ENCODE measurements at regions not wholly inside any gene's neighbourhood (a gene's known extent, or its start where the extent isn't known, plus 50 kb on each side); places are given as distances from the start of the nearest gene placed in this dataset.
"Not testable (repeated sequence)": the region's sequence is repeated elsewhere in the genome, so short reads cannot be mapped to it uniquely, and the experiment has no call there.

DNA sequence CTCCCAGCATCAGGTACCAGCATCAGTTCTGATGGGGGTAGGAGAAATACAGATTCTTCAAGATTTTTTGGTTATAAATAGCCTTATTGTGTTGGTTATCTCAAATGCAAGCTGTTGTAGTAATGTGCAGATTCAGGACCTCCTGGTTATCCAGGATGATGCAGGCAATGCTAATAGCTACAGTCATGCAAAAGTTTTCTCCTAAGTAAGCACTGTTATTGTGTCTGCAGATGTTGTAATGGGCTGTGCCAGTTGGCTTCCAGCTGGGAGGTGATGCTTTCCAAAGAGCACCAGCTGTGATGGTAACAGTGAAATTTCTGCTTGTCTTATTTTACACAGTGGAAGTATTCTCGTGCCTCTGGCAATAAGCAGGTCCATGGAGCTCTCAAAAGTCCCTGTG is 719.2 kb upstream of the CTNND2 start:
- DNase-seq: no peak
- H3K9me3 ChIP-seq (ENCODE audit: severe bottlenecking): no peaks in the 10 kb centered on the region
- H3K27ac ChIP-seq: no peak overlapping the region
- no peaks in the 10 kb centered on the region for H3K27me3 ChIP-seq (ENCODE audit: insufficient read depth, low read depth, severe bottlenecking)
- H3K36me3 ChIP-seq: no peaks in the 10 kb centered on the region
- H3K4me3 ChIP-seq (ENCODE audit: low read depth, low read length): no peak overlapping the region
- TF ChIP-seq, protein P1, sequence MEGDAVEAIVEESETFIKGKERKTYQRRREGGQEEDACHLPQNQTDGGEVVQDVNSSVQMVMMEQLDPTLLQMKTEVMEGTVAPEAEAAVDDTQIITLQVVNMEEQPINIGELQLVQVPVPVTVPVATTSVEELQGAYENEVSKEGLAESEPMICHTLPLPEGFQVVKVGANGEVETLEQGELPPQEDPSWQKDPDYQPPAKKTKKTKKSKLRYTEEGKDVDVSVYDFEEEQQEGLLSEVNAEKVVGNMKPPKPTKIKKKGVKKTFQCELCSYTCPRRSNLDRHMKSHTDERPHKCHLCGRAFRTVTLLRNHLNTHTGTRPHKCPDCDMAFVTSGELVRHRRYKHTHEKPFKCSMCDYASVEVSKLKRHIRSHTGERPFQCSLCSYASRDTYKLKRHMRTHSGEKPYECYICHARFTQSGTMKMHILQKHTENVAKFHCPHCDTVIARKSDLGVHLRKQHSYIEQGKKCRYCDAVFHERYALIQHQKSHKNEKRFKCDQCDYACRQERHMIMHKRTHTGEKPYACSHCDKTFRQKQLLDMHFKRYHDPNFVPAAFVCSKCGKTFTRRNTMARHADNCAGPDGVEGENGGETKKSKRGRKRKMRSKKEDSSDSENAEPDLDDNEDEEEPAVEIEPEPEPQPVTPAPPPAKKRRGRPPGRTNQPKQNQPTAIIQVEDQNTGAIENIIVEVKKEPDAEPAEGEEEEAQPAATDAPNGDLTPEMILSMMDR (IDR thresholded peaks at IDR 0.05; ENCODE audit: low read depth, low read length): no peak

DNA sequence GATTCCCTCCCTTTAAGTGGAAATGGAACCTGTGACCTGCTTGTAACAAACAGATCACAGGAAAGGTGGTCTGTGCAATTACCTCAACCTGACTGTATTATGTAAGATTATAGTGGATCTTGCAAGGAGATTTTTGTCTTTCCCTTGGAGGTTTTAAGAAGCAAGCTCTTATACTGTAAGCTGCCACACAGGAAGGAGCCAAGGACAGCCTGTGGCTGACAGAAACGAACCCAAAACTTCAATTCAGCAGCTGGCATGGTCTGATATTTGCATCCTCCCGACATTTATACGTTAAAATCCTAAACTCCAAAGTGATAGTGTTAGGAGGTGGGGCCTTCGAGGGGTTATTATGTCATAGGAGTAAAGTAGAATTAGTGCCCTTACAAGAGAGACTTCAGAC is 711.8 kb upstream of the CTNND2 start:
- no peaks in the 10 kb centered on the region for H3K27me3 ChIP-seq (ENCODE audit: insufficient read depth, low read depth, severe bottlenecking)
- no peaks in the 10 kb centered on the region for H3K9me3 ChIP-seq (ENCODE audit: severe bottlenecking)
- no peak overlapping the region for H3K4me3 ChIP-seq (ENCODE audit: low read depth, low read length)
- H3K36me3 ChIP-seq: no peaks in the 10 kb centered on the region
- no peak overlapping the region for H3K27ac ChIP-seq
- TF ChIP-seq, protein P1 (IDR thresholded peaks at IDR 0.05; ENCODE audit: low read depth, low read length): no peak
- DNase-seq: no peak

DNA sequence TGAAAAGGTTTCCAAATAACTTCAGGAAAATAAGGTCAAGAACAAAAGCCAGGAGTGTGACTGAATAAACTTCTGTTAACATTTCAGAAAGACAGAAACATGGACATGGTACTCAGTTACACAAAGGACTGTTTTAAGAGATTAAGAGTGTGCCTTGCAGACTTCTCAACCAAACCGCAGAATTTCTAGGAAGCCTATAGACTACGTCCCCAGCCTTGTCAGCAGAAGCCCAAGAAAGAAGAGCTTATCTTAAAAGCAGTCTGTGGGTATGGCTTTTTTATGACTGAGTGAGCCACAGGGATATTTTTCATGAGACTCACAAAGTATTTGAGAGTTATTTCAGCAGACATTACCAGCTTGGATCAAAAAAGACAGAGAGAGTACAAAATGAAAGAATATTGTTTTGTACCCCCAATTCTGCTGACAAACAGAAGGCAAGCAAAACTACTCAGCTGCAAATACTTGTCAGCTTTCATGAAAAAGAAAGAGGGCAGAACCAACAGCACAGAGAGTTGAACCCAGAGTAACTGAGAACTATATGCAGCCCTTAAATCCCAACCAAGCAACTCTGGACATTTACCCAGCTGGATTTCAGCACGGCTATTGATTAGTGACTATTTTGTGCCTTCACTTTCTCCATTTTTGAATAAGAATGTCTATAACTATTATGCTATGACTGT is 711.0 kb upstream of the CTNND2 start:
- TF ChIP-seq, protein P1 (IDR thresholded peaks at IDR 0.05; ENCODE audit: low read depth, low read length): no peak
- Histone ChIP-seq H3K9me3 (ENCODE audit: severe bottlenecking) (no peaks in the 10 kb centered on the region), H3K36me3 (no peaks in the 10 kb centered on the region), H3K4me3 (ENCODE audit: low read depth, low read length) (no peak overlapping the region), H3K27me3 (ENCODE audit: insufficient read depth, low read depth, severe bottlenecking) (no peaks in the 10 kb centered on the region), H3K27ac (no peak overlapping the region)
- DNase-seq: no peak

DNA sequence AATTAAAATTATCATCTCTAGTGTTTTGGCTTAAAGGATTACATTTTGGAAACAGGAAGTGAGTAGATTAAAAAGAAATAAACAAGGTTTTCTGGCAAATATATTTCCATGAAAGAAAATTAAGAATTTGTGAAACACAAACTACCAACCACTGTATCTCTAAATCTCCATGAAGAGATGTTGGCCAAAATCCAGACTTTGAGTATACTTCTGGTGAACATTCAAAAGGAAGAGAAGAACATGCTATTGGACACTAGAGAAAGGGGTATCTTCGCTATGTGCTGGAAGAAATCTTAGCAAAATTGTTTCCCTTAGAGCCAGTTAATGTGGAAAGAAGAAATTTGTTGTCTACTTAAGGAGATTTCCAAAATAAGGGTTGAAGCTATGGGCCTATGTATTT is 710.4 kb upstream of the CTNND2 start:
- H3K9me3 ChIP-seq (ENCODE audit: severe bottlenecking): no peaks in the 10 kb centered on the region
- H3K27ac ChIP-seq: no peak overlapping the region
- no peaks in the 10 kb centered on the region for H3K36me3 ChIP-seq
- TF ChIP-seq, protein P1 (IDR thresholded peaks at IDR 0.05; ENCODE audit: low read depth, low read length): no peak
- H3K4me3 ChIP-seq (ENCODE audit: low read depth, low read length): no peak overlapping the region
- no peaks in the 10 kb centered on the region for H3K27me3 ChIP-seq (ENCODE audit: insufficient read depth, low read depth, severe bottlenecking)
- no peak for DNase-seq

DNA sequence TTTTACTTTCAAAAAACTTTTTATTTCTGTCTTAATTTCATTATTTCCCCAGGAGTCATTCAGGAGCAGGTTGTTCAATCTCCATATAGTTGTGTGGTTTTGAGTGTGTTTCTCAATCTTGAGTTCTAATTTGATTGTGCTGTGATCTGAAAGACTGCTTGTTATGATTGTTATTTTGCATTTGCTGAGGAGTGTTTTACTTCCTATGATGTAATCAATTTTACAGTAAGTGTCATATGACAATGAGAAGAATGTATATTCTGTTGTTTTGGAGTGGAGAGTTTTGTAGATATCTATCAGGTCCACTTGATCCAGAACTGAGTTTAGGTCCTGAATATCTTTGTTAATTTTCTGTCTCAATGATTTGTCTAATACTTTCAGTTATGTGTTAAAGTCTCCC is 706.9 kb upstream of the CTNND2 start:
- Histone ChIP-seq H3K27me3 (ENCODE audit: insufficient read depth, low read depth, severe bottlenecking) (no peaks in the 10 kb centered on the region), H3K4me3 (ENCODE audit: low read depth, low read length) (no peak overlapping the region), H3K9me3 (ENCODE audit: severe bottlenecking) (no peaks in the 10 kb centered on the region), H3K27ac (no peak overlapping the region), H3K36me3 (no peaks in the 10 kb centered on the region)
- no peak for DNase-seq
- TF ChIP-seq, protein P1 (IDR thresholded peaks at IDR 0.05; ENCODE audit: low read depth, low read length): no peak

DNA sequence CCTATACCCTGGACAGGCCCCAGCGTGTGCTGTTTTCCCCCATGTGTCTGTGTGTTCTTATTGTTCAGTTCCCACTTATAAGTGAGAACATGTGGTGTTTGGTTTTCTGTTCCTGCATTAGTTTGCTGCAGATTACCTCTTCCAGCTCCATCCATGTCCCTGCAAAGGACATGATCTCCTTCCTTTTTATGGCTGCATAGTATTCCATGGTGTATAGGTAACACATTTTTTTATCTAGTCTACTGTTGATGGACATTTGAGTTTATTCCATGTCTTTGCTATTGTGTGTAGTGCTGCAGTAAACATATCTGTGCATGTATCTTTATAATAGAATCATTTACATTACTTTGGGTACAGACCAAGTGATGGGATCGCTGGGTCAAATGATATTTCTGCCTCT is 703.6 kb upstream of the CTNND2 start:
- DNase-seq; H3K27me3 ChIP-seq (ENCODE audit: insufficient read depth, low read depth, severe bottlenecking); H3K4me3 ChIP-seq (ENCODE audit: low read depth, low read length); H3K36me3 ChIP-seq; H3K9me3 ChIP-seq (ENCODE audit: severe bottlenecking); H3K27ac ChIP-seq: not testable (repeated sequence)

All from WERI-Rb-1 (cell line).